H9 (cell line): ENCODE measurements at regions not wholly inside any gene's neighbourhood (a gene's known extent, or its start where the extent isn't known, plus 50 kb on each side); places are given as distances from the start of the nearest gene placed in this dataset.

ENCODE experiments used
- DNase-seq: peaks from one replicate; pipeline ENCODE4 v3.0.0-alpha.2; 2017
- H2AFZ ChIP-seq: one replicate; pipeline ENCODE4 v1.6.1; 2013; ENCODE audit warnings: mild to moderate bottlenecking, low read length, control low read depth, moderate library complexity
- H2AK5ac ChIP-seq: 2 replicates; pipeline ENCODE4 v1.6.1; 2013; ENCODE audit warnings: low read length, control low read depth, mixed read lengths; ENCODE audit not compliant: insufficient read length
- H2BK120ac ChIP-seq: one replicate; pipeline ENCODE4 v1.6.1; 2013; ENCODE audit warnings: low read depth, mild to moderate bottlenecking, low read length, control low read depth, inconsistent platforms; ENCODE audit not compliant: poor library complexity, severe bottlenecking
- H2BK12ac ChIP-seq: 2 replicates; pipeline ENCODE4 v1.6.1; 2013; ENCODE audit warnings: low read length, control low read depth, mixed read lengths, low read depth; ENCODE audit not compliant: insufficient read length
- H2BK15ac ChIP-seq: 2 replicates; pipeline ENCODE4 v1.6.1; 2013; ENCODE audit warnings: low read depth, low read length, control low read depth
- H2BK20ac ChIP-seq: one replicate; pipeline ENCODE4 v1.6.1; 2013; ENCODE audit warnings: low read depth, mild to moderate bottlenecking, low read length, control low read depth, inconsistent platforms; ENCODE audit not compliant: poor library complexity, severe bottlenecking
- H2BK5ac ChIP-seq: 2 replicates; pipeline ENCODE4 v1.6.1; 2013; ENCODE audit warnings: low read length, control low read depth, mixed read lengths; ENCODE audit not compliant: insufficient read length
- H3K14ac ChIP-seq: 2 replicates; pipeline ENCODE4 v1.6.1; 2013; ENCODE audit warnings: low read length, control low read depth; ENCODE audit not compliant: insufficient read depth
- H3K18ac ChIP-seq: 2 replicates; pipeline ENCODE4 v1.6.1; 2013; ENCODE audit warnings: low read depth, mild to moderate bottlenecking, mixed read lengths, low read length, control low read depth; ENCODE audit not compliant: insufficient read length
- H3K23ac ChIP-seq: 2 replicates; pipeline ENCODE4 v1.6.1; 2013; ENCODE audit warnings: low read length, control low read depth, mixed read lengths, low read depth; ENCODE audit not compliant: insufficient read length
- H3K23me2 ChIP-seq: 2 replicates; pipeline ENCODE4 v1.6.1; 2013; ENCODE audit warnings: low read depth, mild to moderate bottlenecking, mixed read lengths, low read length, control low read depth; ENCODE audit not compliant: insufficient read length, poor library complexity, severe bottlenecking
- H3K27ac ChIP-seq: 2 replicates; pipeline ENCODE4 v1.5.1; 2013; ENCODE audit warnings: low read length, control low read depth, mixed read lengths, low read depth; ENCODE audit not compliant: insufficient read length
- H3K27me3 ChIP-seq: 2 replicates; pipeline ENCODE4 v1.6.1; 2013; ENCODE audit warnings: low read length, control low read depth, inconsistent platforms; ENCODE audit not compliant: insufficient read depth
- H3K4ac ChIP-seq: 2 replicates; pipeline ENCODE4 v1.6.1; 2013; ENCODE audit warnings: low read depth, mild to moderate bottlenecking, control low read depth, inconsistent platforms, low read length, moderate library complexity
- H3K4me1 ChIP-seq: 2 replicates; pipeline ENCODE4 v1.6.1; 2013; ENCODE audit warnings: low read length, control low read depth, inconsistent platforms; ENCODE audit not compliant: insufficient read depth
- H3K4me2 ChIP-seq: 2 replicates; pipeline ENCODE4 v1.6.1; 2013; ENCODE audit warnings: low read length, control low read depth, mixed read lengths; ENCODE audit not compliant: insufficient read length, insufficient read depth
- H3K56ac ChIP-seq: 2 replicates; pipeline ENCODE4 v1.6.1; 2013; ENCODE audit warnings: low read depth, mild to moderate bottlenecking, mixed read lengths, low read length, control low read depth; ENCODE audit not compliant: insufficient read length
- H3K79me1 ChIP-seq: 2 replicates; pipeline ENCODE4 v1.6.1; 2013; ENCODE audit warnings: low read depth, mild to moderate bottlenecking, moderate library complexity, low read length, control low read depth, inconsistent platforms; ENCODE audit not compliant: insufficient read depth, poor library complexity, severe bottlenecking
- H3K79me2 ChIP-seq: 2 replicates; pipeline ENCODE4 v1.6.1; 2013; ENCODE audit warnings: low read length, control low read depth, inconsistent platforms; ENCODE audit not compliant: insufficient read depth
- H3K9ac ChIP-seq: 2 replicates; pipeline ENCODE4 v1.6.1; 2013; ENCODE audit warnings: low read length, control low read depth, mixed read lengths; ENCODE audit not compliant: insufficient read length; ENCODE audit errors: extremely low read depth
- H3K9me3 ChIP-seq: one replicate; pipeline ENCODE4 v1.6.1; 2013; ENCODE audit warnings: low read depth, low read length, inconsistent platforms; ENCODE audit not compliant: control insufficient read depth
- H3T11ph ChIP-seq: one replicate; pipeline ENCODE4 v1.6.1; 2013; ENCODE audit warnings: mild to moderate bottlenecking, low read length, control low read depth, inconsistent platforms
- H4K20me1 ChIP-seq: one replicate; pipeline ENCODE4 v1.6.1; 2013; ENCODE audit not compliant: control insufficient read depth, insufficient read length, insufficient read depth
- H4K5ac ChIP-seq: 2 replicates; pipeline ENCODE4 v1.6.1; 2013; ENCODE audit warnings: low read depth, mild to moderate bottlenecking, mixed read lengths, low read length, control low read depth; ENCODE audit not compliant: insufficient read length
- H4K8ac ChIP-seq: replicated peaks from 2 replicates; pipeline ENCODE4 v1.6.1; 2013; ENCODE audit warnings: low read length, control low read depth, mixed read lengths, low read depth; ENCODE audit not compliant: insufficient read length
- H4K91ac ChIP-seq: 2 replicates; pipeline ENCODE4 v1.6.1; 2013; ENCODE audit warnings: low read depth, mild to moderate bottlenecking, moderate library complexity, mixed read lengths, low read length, control low read depth; ENCODE audit not compliant: insufficient read length
- H3K27ac Mint-ChIP-seq, 3 experiments: 2 replicates in 2 of 3; 3 replicates in 1 of 3; pipeline ENCODE4 v1.8.0; 2020 to 2021; ENCODE audit warnings: mixed read lengths in 3 of 3, mild to moderate bottlenecking in 1 of 3, moderate library complexity in 1 of 3
- H3K27me3 Mint-ChIP-seq: 2 replicates; pipeline ENCODE4 v1.8.0; 2021; ENCODE audit warnings: low read depth, mild to moderate bottlenecking, moderate library complexity, mixed read lengths
- H3K36me3 Mint-ChIP-seq, 3 experiments: 2 replicates in 2 of 3; 3 replicates in 1 of 3; pipeline ENCODE4 v1.8.0; 2020 to 2021; ENCODE audit warnings: low read depth in 3 of 3, mixed read lengths in 3 of 3; ENCODE audit not compliant: insufficient read depth in 1 of 3
- H3K4me1 Mint-ChIP-seq, 2 experiments: 2 replicates each; pipeline ENCODE4 v1.8.0; 2020; ENCODE audit warnings: mixed read lengths in 2 of 2
- H3K4me3 Mint-ChIP-seq, 2 experiments: 2 replicates in 1 of 2; 3 replicates in 1 of 2; pipeline ENCODE4 v1.8.0; 2020 to 2021; ENCODE audit warnings: mild to moderate bottlenecking in 2 of 2, mixed read lengths in 2 of 2, moderate library complexity in 1 of 2
- H3K9me3 Mint-ChIP-seq, 2 experiments: 2 replicates in 1 of 2; 3 replicates in 1 of 2; pipeline ENCODE4 v1.8.0; 2020; ENCODE audit warnings: mild to moderate bottlenecking in 2 of 2, mixed read lengths in 2 of 2, moderate library complexity in 1 of 2
- WGBS: extraction: QIAGEN DNeasy Blood & Tissue Kit; methylation state at CpG from one replicate; pipeline ENCODE4 v1.1.7; 2013; ENCODE audit warnings: missing lambda C conversion rate, low lambda C conversion rate, mixed read lengths; ENCODE audit not compliant: insufficient read length; ENCODE audit errors: extremely low coverage; 5-methylcytosine and 5-hydroxymethylcytosine counted together
- TF ChIP-seq, protein P1 (sequence below): fragments of 200-600 bp; sonication (generic); conservative IDR thresholded peaks from 3 replicates; pipeline ENCODE4 v1.8.0; 2021; ENCODE audit warnings: antibody characterized with exemption, mild to moderate bottlenecking

DNA sequence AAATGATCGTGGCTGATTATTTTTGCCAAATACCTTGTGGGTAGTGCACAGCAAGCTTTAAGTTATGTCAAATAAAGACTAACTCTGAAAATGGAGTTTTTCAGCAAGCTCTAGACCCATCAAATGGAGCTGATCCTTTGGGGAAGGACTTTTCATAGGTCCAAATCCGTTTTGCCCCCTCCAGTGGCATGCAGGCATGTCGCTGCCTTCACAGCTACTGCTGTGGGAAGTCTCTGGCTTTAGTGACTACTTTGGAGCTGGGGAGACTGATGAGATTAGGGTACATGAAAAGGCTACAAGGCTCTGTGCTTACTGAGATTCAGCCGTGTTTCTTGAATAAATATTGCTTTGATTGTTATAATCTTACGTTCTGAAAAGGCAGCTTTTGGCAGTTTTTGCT, 106.6 kb upstream of the HS3ST1 start:
- Histone ChIP-seq H3K27me3 (no peaks in the 10 kb centered on the region), H3T11ph (no peak overlapping the region), H3K23ac (no peak overlapping the region), H3K4me1 (no peaks in the 10 kb centered on the region), H4K91ac (no peak overlapping the region), H3K79me2 (no peaks in the 10 kb centered on the region), H3K14ac (no peak overlapping the region), H2BK20ac (no peak overlapping the region), H3K23me2 (no peaks in the 10 kb centered on the region), H2AFZ (no peak overlapping the region), H3K4ac (no peak overlapping the region), H3K18ac (no peak overlapping the region), H2AK5ac (no peak overlapping the region), H3K9me3 (no peaks in the 10 kb centered on the region), H3K4me2 (no peak overlapping the region), H3K9ac (no peak overlapping the region), H2BK15ac (no peak overlapping the region), H3K27ac (no peak overlapping the region), H2BK5ac (no peak overlapping the region), H4K8ac (no peak overlapping the region), H2BK12ac (no peak overlapping the region), H3K79me1 (no peaks in the 10 kb centered on the region), H4K20me1 (no peaks in the 10 kb centered on the region), H3K56ac (no peak overlapping the region), H4K5ac (no peak overlapping the region), H2BK120ac (no peak overlapping the region)
- DNase-seq: no peak
- Mint-ChIP-seq H3K27ac (no peak overlapping the region), H3K4me1 (peaks cover 5 to 8% of the 10 kb centered on the region in 2 experiments), H3K9me3 (peaks cover 6% of the 10 kb centered on the region in 2 experiments), H3K36me3 (peaks cover 0 to 6% (median under 1%) of the 10 kb centered on the region in 3 experiments; a peak in 4 of 7 replicates), H3K4me3 (no peak overlapping the region), H3K27me3 (no peaks in the 10 kb centered on the region)
- TF ChIP-seq, protein P1, sequence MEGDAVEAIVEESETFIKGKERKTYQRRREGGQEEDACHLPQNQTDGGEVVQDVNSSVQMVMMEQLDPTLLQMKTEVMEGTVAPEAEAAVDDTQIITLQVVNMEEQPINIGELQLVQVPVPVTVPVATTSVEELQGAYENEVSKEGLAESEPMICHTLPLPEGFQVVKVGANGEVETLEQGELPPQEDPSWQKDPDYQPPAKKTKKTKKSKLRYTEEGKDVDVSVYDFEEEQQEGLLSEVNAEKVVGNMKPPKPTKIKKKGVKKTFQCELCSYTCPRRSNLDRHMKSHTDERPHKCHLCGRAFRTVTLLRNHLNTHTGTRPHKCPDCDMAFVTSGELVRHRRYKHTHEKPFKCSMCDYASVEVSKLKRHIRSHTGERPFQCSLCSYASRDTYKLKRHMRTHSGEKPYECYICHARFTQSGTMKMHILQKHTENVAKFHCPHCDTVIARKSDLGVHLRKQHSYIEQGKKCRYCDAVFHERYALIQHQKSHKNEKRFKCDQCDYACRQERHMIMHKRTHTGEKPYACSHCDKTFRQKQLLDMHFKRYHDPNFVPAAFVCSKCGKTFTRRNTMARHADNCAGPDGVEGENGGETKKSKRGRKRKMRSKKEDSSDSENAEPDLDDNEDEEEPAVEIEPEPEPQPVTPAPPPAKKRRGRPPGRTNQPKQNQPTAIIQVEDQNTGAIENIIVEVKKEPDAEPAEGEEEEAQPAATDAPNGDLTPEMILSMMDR: peak; percentile 27; the same call in 1 of the 3 replicates
- WGBS: no CpG with 5 or more reads among the region's 5 CpGs
